T47D (cell line): ENCODE measurements at regions not wholly inside any gene's neighbourhood (a gene's known extent, or its start where the extent isn't known, plus 50 kb on each side); places are given as distances from the start of the nearest gene placed in this dataset.

Experiments used
- DNase-seq, 2 experiments: peaks; one replicate each; pipeline versions ENCODE4 v3.0.0 to v3.0.0-alpha.2; 2011 to 2012; ENCODE audit warnings: low read depth in 1 of 2, low spot score in 1 of 2
- JUND ChIP-seq: IDR thresholded peaks from 2 replicates; pipeline ENCODE4 v1.6.1; 2012; ENCODE audit warnings: low read depth
- in situ Hi-C: cut with HindIII; loops from 2 replicates; pipeline ENCODE4 v1.10.0; 2016; ENCODE audit warnings: low sequenced_read_pairs, low pct_unique_long_range_greater_than_20kb

DNA sequence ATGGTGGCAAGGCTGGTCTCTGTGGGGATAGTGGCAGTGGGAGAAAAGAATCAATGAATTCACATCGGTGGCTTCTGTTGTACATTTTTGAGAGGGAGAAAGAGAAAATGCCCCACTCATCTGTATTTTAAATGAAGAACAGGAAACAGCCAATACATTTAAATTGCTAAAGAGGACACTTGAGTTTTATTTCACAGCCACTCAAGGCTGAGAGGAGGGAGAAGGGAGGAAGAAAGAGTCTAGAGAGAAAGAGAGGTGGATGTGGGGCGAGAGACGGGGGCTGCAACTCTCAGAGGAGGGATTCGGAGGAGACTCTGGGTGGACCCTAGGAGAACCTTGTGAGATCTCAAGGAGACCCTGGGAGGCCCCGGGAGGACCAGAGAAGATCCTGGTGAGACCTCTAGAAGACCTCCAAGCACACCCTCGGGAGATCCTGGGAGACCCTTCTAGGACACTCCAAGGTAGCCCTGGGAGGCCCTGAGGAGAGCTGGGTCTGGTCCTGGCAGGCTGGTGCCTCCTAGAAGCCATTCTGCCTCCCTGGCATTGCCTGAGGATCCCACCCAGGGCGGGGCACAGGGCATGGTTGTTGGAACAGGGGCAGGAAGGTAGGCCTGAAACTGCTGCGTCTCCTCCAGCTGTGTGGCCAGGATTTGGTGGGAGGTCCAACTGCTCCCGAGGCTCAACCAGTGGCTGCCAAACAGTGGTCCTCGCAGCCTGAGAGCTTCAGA is 91.0 kb upstream of the SHISAL1 start:
- in situ Hi-C loops: no loop called here
- TF ChIP-seq JUND: no peak
- DNase-seq: no peak

DNA sequence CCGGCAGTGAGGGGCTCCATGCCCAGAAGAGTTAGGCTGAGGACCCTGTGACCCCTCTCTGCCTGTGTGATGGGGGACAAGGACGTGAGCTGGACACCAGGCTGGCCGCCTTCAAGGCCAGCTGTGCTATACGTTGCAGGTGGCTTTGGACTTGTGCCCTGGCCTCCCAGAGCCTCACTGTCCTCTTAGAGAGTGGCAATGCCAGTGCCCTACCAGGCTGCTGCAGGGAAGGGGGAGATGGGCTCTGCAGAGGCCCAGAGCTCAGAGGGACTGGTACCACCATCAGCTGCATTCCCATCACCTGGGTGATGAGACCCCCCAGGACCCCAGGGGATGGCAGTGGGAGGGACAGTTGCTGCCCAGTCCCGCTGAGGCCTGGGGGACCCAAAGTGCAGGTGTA is 90.4 kb upstream of the SHISAL1 start:
- no peak for TF ChIP-seq JUND
- in situ Hi-C loops: no loop called here
- no peak for DNase-seq

DNA sequence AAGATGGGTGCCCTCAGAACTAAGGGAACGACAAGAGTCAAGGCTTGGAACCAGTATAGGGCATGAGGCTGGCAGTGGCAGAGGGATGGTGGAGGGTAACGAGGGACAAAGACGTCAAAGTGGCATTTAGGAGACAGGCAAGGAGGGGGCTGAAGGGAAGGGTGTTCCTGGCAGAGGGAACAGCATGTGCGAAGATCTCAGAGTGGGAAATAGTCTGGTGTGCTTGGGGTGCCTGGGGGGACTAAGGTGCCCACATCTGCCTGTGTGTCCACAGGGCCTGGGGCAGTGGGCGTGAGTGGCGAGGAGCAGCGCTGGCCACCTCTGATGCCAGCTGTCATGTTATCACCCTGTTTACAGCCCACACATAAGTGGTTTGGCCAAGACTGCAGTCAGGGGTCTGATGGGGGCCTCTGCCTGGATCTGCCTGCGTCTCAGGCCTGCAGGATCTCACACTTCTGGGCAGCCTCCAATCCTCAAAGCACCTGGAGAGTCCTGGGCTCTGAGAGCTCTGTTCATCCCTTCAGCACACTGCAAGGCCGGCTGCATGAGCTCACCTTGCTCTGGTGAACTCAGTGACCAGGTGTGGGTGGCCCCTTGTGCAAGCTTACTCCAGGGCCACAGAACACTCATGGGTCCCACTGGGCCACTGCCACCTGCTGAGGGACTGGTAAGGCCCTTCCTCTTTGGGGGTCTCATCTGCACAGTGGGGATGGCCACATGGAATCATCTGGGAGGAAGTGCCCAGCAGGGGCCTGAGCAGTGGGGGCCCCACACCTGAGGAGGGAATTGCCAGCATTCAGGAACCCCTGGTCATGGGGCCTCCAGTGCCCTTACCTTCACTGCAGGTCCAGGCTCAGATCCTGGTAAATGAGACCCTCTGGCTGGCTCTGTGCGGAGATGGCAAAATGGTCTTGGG is 89.7 kb upstream of the SHISAL1 start:
- no peak for TF ChIP-seq JUND
- DNase-seq: no peak
- in situ Hi-C loops: no loop called here

DNA sequence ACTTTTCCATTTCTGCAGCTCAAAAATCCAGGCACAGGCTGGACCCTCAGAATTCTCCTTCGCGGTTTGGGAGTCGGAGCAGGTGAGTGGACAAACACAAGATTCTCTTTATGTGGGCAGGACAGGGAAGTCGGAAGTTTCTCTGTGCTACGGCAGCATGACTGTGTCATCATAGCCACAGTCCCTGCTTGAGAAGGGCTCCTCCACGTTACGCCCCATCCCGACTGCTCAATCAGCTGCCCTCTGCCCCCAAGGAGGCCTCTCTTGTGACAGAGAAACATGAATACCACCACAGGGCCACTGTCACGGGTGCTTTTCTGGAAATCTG is 89.0 kb upstream of the SHISAL1 start:
- no peak for TF ChIP-seq JUND
- in situ Hi-C loops: no loop called here
- DNase-seq: no peak

DNA sequence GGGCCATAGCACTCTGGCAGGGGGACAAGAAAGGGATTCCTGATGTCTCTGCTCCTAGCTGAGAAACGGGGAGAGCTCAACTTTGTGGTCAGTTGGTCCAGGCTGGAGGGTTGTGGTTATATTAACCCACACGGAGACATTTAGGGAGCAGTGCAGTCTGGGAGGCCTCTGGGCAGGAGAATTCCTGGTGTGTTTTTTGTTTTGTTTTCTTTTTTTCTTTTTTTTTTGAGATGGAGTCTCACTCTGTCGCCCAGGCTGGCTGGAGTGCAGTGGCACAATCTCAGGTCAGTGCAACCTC is 88.0 kb upstream of the SHISAL1 start:
- DNase-seq: no peak
- no peak for TF ChIP-seq JUND
- in situ Hi-C loops: no loop called here

DNA sequence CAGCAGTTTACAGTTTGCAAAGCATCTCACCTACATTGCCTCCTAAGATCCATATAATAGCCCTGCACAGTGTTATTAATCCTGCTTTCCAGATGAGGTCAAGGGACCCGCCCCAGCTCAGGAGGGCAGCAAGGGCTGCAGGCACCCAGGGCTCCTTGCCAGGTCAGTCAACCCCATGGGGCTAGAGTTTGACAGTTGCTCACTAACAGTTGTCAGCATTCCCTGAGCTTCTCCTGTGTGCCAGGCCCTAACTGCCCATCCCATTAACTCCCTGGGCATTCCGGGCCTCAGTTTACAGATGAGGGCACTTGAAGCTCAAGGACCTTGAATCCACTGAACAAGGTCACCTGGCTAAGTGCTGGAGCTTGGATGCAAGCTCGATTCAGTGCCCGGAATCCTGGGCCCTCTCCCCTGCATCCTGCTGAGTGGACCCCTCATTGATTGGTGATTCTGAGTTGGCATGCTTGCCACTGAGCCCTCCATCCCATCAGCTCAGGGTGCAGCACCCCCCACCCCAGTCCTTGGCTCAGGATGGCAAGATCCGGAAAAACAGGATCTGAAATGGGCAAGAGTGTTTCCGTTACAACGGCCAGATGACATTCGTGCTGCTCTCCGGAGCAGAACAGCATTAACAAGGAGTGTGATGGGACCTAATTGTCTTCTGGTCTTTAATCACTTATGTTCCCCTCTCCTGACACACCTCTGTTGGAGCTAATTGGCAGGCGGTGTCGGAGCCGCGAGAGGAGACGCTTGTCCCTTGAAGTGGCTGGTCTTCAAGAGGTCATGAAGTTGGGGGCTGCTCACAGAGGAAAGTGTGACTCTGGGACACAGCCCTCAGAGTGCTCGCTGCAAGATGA is 87.4 kb upstream of the SHISAL1 start:
- peak in 1 of 2 experiments; percentile 16 for DNase-seq
- TF ChIP-seq JUND: no peak
- in situ Hi-C loops: no loop called here

DNA sequence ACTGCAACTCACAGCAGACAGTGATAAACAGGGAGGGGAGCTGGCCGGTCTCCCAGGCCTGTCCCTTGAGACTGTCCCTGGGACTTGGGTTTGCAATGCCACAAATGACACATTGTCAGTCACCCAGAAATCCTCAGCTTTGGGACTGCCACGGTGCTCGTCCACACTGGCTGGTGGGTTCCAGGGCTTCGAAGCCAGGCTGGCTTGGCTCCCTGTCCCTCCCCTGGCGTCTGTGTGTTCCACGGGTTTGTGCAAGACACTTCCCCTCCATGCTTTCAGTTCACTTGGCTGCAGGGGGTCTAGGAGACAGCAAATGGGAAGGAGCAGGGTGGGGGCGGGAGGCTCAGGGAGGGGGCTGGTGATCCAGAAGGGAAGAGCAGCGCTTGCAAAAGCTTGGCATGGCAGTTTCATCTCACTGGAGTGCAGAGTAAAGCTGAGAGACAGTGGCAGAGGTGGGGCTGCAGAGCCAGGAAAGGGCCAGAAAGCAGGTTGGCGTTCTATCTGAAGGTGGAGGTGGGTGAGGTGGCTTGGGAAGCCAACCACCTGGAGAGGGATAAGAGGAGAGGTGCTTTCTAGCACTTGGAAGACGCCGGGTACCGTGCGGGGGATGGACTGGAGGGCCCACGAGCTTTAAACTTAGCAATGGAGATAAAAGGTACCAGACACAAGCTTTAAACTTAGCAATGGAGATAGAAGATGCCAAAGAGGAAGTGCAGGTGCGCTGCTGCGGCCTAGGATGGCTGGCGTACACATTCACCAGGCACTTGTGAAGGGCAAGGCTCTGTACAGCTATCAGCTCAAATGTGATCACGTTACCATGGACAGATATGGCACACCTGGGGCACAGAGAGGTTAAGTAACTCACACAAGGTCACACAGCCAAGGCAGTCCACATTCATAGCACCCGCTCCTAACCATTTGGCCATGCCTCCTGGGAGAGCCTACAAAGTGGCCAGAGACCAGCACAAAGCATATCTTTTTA is 86.4 kb upstream of the SHISAL1 start:
- DNase-seq: no peak
- in situ Hi-C loops: no loop called here
- no peak for TF ChIP-seq JUND

DNA sequence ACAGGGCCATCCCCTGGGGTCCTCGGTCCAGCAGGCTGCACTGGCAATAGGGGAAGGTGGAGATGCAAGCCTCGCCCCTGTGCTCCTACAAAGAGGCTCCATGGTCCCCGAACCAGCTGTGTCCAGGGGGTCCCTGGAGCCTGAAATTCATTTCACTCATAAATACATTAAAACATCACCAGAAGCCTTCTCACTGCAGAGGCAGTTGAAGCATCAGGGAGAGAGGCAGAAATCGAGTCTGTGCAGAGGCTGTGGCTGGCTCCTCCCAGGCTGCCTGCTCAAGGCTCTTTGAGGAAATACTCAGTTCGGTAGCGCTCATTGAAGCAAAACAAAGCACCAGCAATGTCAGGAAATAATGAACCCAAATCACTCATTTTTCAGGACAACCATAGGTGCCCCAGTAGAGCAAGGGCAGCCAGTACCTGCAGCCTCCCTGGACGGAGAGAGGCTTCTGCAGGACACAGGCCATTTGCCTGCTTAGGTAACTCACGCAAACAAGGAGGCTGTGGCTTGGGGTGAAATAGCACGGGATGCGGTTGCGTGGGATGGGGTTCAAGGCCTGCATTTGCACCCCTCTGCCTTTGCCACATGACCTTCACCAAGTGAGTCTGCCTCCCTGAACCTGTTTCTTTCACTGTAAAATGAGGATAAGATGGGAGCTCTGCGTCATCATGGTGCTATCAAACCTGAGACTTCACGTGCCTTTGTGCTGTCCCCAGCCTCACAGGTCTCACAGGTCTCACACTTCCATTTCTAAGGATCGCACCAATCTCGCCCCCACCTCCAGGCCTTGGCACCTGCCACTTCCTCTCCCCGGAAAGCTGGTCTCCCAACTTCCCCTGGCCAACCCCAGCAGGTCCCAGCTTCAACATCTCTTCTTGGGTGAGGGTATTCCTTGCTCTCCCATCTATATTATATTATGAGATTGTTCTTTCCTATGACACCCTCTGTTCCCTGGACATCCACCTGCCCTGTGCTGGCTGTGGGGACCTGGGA is 84.3 kb upstream of the SHISAL1 start:
- in situ Hi-C loops: no loop called here
- no peak for DNase-seq
- TF ChIP-seq JUND: no peak

DNA sequence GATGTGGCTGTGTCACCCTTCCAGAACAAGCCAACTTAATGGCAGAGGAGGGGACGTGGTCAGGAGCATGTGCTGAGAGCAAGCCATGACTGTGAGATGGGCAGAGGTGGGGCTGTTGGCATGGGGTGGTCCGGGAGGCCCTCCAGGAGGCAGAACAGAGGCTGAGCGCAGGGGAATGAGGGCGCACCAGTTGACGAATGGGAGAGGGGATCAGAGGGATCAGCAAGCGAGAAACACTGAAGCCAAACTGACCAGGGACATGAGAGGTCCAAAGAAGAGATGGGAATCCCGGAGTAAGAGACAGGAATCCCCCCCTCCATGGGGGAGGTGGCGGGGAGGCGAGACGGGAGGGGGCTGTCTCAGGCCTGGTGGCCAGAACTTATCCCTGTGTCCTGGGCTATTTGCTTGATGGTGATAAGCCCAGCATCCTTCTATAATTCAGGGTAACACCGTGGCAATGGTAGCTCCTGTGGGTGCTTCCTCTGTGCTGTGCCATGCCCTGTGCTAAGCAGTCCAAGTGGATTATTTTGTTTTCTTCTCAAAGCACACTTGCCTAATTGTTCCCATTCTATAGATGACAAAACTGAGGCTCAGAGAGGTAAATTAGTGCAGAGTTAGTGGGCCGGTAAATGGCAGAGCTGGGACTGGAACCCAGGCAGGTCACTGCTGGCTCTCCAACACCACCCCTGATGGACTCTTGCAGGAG is 83.4 kb upstream of the SHISAL1 start:
- no peak for TF ChIP-seq JUND
- no peak for DNase-seq
- in situ Hi-C loops: no loop called here

DNA sequence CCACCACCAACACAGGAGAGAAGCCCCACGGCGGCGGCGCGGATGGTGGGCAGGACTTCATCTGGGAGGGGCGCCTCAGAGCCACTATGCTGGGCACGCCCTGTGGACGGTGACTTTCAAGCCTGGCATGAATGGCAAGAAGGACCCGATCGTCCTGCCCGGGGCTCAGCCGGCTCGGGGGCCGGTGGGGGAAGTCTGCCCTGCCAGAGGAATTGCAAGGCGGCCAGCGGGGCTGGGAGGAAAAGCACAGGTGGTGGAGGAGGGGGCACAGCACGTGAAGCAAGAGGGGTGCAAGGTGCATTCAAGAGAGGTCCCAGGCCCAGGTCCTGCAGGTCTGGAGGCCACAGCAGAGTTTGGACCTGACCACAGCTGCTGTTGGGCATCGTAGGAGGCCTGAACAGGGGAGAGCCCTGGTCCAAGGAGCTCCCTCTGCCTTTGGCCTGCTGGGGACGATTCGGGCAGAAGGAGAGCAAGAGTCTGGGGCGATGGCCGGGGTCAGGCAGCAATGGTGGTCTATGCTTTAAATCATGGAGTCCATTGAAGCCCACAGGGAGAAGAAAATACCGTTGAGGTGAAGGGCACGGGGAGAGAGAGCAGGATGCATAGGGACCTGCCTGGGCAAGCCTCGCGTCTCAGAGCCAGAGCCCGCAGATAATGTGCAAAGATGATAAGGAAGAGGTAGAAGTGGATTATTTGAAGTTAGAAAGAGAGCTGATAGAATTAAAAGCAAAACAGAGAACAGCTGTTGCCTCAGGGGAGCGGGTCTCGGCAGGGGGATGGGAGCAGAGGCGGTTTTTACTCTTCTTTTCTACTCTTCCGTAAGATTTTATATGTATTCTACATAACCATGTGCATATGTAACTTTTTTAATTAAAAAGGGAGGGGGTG is 82.6 kb upstream of the SHISAL1 start:
- TF ChIP-seq JUND: no peak
- in situ Hi-C loops: no loop called here
- no peak for DNase-seq
